Brain microvascular endothelial cell (primary cell): ENCODE measurements at regions not wholly inside any gene's neighbourhood (a gene's known extent, or its start where the extent isn't known, plus 50 kb on each side); places are given as distances from the start of the nearest gene placed in this dataset.
"Not testable (repeated sequence)": the region's sequence is repeated elsewhere in the genome, so short reads cannot be mapped to it uniquely, and the experiment has no call there.

Experiments
- DNase-seq: peaks from one replicate; pipeline ENCODE4 v3.0.0-alpha.2; 2020
- H3K27ac ChIP-seq: fragments of 250-450 bp; sonication (Bioruptor Pico); 2 replicates; pipeline ENCODE4 v1.5.1; 2020; ENCODE audit warnings: mild to moderate bottlenecking, moderate library complexity
- H3K27me3 ChIP-seq: fragments of 250-450 bp; sonication (Bioruptor Pico); replicated peaks from 2 replicates; pipeline ENCODE4 v1.5.1; 2020; ENCODE audit warnings: mild to moderate bottlenecking
- H3K36me3 ChIP-seq: fragments of 250-450 bp; sonication (Bioruptor Pico); replicated peaks from 2 replicates; pipeline ENCODE4 v1.5.1; 2020; ENCODE audit warnings: mild to moderate bottlenecking
- H3K4me3 ChIP-seq: 2 replicates; pipeline ENCODE4 v1.5.1; 2011; ENCODE audit warnings: low read depth, mild to moderate bottlenecking, control low read depth, low read length, moderate library complexity
- CTCF ChIP-seq: IDR thresholded peaks from 2 replicates; pipeline ENCODE4 v1.5.1; 2011; ENCODE audit warnings: low read depth, mild to moderate bottlenecking, moderate library complexity, low read length, control low read depth, inconsistent platforms; ENCODE audit errors: missing control alignments
- in situ Hi-C: cut with HindIII; loops from 2 replicates; pipeline ENCODE4 v1.10.0; 2017; ENCODE audit warnings: low sequenced_read_pairs, low pct_ligation_motif_present

DNA sequence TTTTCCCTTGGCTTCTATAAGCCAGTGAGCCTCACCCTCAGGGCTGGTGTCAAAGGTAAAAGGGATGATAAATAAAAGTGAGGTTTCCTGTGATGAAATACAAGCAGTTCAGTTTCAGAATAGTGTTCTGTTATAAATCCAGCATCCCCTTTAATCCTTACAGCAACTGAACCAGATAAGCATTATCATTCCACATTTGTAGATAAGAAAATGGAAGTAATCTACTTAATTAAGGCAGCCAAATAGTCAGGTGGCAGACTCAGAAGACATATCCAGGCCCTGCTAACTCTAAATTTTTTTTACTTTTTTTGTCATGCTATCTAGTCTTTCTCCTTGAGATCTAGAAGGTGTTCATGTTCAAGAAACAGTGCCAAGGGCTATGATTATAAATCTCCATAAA, 99.4 kb upstream of the SOX21 start:
- no peak for TF ChIP-seq CTCF

GRCh38 chr13:94800423-94800822, 88.1 kb upstream of the SOX21 start:
- H3K27me3 ChIP-seq = no peaks in the 10 kb centered on the region
- TF ChIP-seq CTCF = no peak
- H3K4me3 ChIP-seq = no peak overlapping the region
- no peak for DNase-seq
- H3K27ac ChIP-seq = no peak overlapping the region
- H3K36me3 ChIP-seq = no peaks in the 10 kb centered on the region
- in situ Hi-C loops = no loop called here

More for the DNA sequence above, 99.4 kb upstream of the SOX21 start:
- DNase-seq = no peak
- H3K4me3 ChIP-seq = no peak overlapping the region
- no peaks in the 10 kb centered on the region for H3K27me3 ChIP-seq
- no peaks in the 10 kb centered on the region for H3K36me3 ChIP-seq
- in situ Hi-C loops = no loop called here
- no peak overlapping the region for H3K27ac ChIP-seq

GRCh38 chr13:94799299-94799698, 87.0 kb upstream of the SOX21 start:
- H3K4me3 ChIP-seq = no peak overlapping the region
- in situ Hi-C loops = no loop called here
- TF ChIP-seq CTCF = no peak
- no peak overlapping the region for H3K27ac ChIP-seq
- no peak for DNase-seq
- no peaks in the 10 kb centered on the region for H3K36me3 ChIP-seq
- H3K27me3 ChIP-seq = no peaks in the 10 kb centered on the region

- in situ Hi-C loops = no loop called here
- TF ChIP-seq CTCF = no peak
- Histone ChIP-seq H3K4me3 (no peak overlapping the region), H3K27ac (no peak overlapping the region), H3K36me3 (no peaks in the 10 kb centered on the region), H3K27me3 (no peaks in the 10 kb centered on the region)
- no peak for DNase-seq
These were observed 86.4 kb upstream of the SOX21 start for GRCh38 chr13:94798738-94799137.

DNA sequence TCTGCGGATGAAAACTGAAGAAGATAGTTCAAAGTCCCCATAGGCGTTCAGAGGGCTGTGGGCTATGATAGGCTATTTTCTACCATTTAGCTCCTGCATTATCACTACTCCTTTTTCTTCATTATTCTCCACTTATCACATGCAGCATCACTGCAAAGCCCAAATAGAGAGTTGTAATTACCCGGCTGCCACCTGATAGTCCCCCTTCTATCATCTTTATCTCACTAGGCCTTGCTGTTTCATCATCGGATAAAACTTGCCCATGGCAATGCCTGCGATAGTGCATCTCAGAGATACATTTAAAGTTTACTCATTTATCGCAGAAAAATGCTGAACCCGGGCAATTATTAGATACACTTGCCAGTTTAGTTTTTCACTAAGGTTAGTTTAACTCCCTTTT, 82.9 kb upstream of the SOX21 start:
- in situ Hi-C loops = no loop called here

DNA sequence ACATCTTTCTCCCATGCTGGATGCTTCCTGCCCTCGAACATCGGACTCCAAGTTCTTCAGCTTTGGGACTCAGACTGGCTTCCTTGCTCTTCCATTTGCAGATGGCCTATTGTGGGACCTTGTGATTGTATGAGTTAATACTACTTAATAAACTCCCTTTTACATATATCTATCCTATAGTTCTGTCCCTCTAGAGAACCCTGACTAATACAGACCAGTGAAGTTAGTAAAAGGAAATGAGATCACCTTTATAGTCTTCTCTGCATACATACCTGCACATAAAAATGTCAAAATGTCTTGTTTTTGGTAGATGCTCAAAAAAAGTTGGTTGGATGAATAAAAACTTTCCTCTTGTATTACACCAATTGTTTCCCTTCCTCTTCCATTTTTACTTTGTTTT, 73.9 kb upstream of the SOX21 start:
- H3K27me3 ChIP-seq, H3K36me3 ChIP-seq, H3K4me3 ChIP-seq, in situ Hi-C loops, DNase-seq, H3K27ac ChIP-seq: not testable (repeated sequence)

More for the DNA sequence above, 82.9 kb upstream of the SOX21 start:
- TF ChIP-seq CTCF = no peak
- Histone ChIP-seq H3K36me3 (no peaks in the 10 kb centered on the region), H3K27ac (no peak overlapping the region), H3K4me3 (no peak overlapping the region), H3K27me3 (no peaks in the 10 kb centered on the region)
- no peak for DNase-seq
